Small intestine (tissue), 7 donors: ENCODE measurements at regions not wholly inside any gene's neighbourhood (a gene's known extent, or its start where the extent isn't known, plus 50 kb on each side); places are given as distances from the start of the nearest gene placed in this dataset.

Experiments
- DNase-seq, 2 donors: peaks; one replicate each; pipeline versions ENCODE4 v3.0.0 to v3.0.0-alpha.2; 2013
- FAIRE-seq: peaks from 2 replicates; lab custom pipeline; 2012; peaks lifted over from hg19 to GRCh38; lab: Jason Lieb, UNC
- H3K27ac ChIP-seq, 3 donors: one replicate each; pipeline ENCODE4 v1.5.1; 2013; ENCODE audit warnings: low read length in 2 of 3, mild to moderate bottlenecking in 2 of 3, control low read depth in 1 of 3, inconsistent platforms in 1 of 3, low read depth in 1 of 3, moderate library complexity in 1 of 3
- H3K27me3 ChIP-seq, 3 donors: one replicate each; pipeline ENCODE4 v1.6.1; 2013; ENCODE audit warnings: low read length in 3 of 3, inconsistent platforms in 1 of 3; ENCODE audit not compliant: control insufficient read depth in 3 of 3, insufficient read depth in 3 of 3
- H3K36me3 ChIP-seq, 3 donors: one replicate each; pipeline ENCODE4 v1.6.1; 2013; ENCODE audit warnings: low read length in 3 of 3, inconsistent platforms in 1 of 3, low read depth in 1 of 3, mild to moderate bottlenecking in 1 of 3, moderate library complexity in 1 of 3; ENCODE audit not compliant: control insufficient read depth in 3 of 3, insufficient read depth in 2 of 3
- H3K4me1 ChIP-seq, 3 donors: one replicate each; pipeline ENCODE4 v1.6.1; 2013; ENCODE audit warnings: low read length in 2 of 3, inconsistent platforms in 1 of 3, low read depth in 1 of 3, mild to moderate bottlenecking in 1 of 3, moderate library complexity in 1 of 3; ENCODE audit not compliant: control insufficient read depth in 3 of 3, insufficient read depth in 2 of 3
- H3K4me3 ChIP-seq, 3 donors: one replicate each; pipeline ENCODE4 v1.5.1; 2013; ENCODE audit warnings: low read length in 3 of 3, control low read depth in 1 of 3, inconsistent platforms in 1 of 3, low read depth in 1 of 3, mild to moderate bottlenecking in 1 of 3, moderate library complexity in 1 of 3
- H3K9me3 ChIP-seq, 2 donors: one replicate each; pipeline ENCODE4 v1.6.1; 2013; ENCODE audit warnings: low read depth in 1 of 2, low read length in 1 of 2; ENCODE audit not compliant: control insufficient read depth in 2 of 2, insufficient read depth in 1 of 2
- WGBS, 3 donors: extraction: QIAGEN DNeasy Blood & Tissue Kit; methylation state at CpG; one replicate each; pipeline ENCODE4 v1.1.7; 2013; 5-methylcytosine and 5-hydroxymethylcytosine counted together
- donor health status: healthy with polysubstance abuse.
- donor health status: control.
- donor health status: control.
- donor health status: Bipolar disorder and iron deficiency.
- donor health status: healthy.

DNA sequence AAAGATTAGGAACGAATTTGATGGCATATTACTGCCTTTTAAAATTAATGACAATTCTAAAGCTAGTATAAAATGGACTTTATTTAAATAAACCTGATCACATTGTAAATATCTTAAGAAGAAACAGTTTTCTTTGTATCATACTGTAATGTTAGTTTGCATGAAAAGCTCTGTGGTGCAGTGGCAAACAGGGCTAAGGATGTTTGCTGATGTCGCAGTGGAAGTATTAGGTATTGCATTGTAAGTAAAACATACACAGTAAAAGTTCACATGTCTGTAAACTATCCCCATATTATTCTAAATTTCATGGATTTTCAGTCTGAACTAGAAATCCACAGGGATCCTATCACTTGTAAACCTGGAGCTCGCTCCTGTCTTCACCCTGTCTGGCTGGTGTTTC lies 252.6 kb upstream of the ZNF32 start:
- DNase-seq (no peak), FAIRE-seq (no peak)
- Histone ChIP-seq H3K27ac (no peak overlapping the region), H3K4me3 (no peak overlapping the region), H3K9me3 (no peaks in the 10 kb centered on the region), H3K4me1 (no peaks in the 10 kb centered on the region), H3K36me3 (no peaks in the 10 kb centered on the region), H3K27me3 (no peaks in the 10 kb centered on the region)
- WGBS, 3 donors = 87 to 92% (median 88%) methylated on average over 3 of the region's 3 CpGs

DNA sequence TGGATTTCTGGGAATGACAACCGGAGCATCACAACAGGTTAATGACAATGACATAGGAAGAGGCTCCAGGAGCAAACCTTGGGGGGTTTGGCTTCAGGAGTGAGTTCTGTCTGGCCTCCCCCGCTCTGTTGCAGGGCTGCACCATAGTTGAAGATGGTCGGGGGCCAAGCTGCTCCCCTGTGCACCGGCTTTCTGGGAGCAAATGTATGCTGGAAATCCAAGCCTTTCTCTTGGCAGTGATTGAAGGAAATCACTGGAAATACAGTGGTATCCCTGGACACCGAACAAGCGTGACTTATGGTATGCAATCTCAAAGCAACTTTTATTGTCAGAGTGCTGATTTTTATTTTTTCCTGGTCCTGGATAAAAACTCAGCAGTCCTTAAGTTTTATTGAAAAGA lies 251.9 kb upstream of the ZNF32 start:
- Histone ChIP-seq H3K27me3 (no peaks in the 10 kb centered on the region), H3K27ac (no peak overlapping the region), H3K4me3 (no peak overlapping the region), H3K36me3 (no peaks in the 10 kb centered on the region), H3K4me1 (no peaks in the 10 kb centered on the region), H3K9me3 (no peaks in the 10 kb centered on the region)
- DNase-seq (no peak), FAIRE-seq (no peak)
- WGBS, 3 donors = 89 to 92% (median 90%) methylated on average over 6 of the region's 6 CpGs

DNA sequence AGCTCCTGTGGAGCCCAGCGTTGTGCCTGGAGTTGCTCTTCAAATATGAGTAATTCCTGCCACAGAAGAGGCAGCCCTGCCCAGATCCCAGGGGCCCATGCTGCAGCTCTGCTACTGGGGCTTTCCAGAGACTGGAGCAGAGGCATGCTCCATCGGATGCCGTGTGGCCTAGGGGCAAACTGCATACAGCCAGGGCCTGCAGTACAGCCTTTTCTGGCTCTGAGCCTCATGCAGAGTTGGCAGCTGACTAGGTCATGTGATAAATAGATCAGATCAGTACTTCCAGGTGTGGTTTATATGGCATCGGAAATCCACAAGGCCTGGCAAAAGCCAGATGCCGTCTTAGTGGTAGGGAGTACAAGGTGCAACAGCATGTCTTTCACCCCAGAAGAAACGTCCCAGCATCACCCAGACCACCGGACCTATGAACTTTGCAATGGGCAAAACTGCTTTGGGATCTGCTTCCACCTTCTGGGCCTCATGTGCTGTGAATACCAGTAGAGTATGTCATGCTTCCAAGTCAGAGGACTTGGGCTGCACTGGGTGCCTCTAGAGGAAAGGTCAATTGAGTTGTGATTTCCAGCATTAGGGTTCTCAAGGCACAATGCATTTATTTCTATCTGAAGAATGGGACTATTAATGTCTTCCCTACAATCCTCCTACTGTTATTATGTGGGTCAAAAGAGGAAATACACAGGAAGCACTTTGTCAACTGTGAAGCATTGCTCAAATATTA lies 250.7 kb upstream of the ZNF32 start:
- 22 to 56% (median 27%) methylated on average over 7 of the region's 7 CpGs for WGBS, 3 donors
- no peaks in the 10 kb centered on the region for H3K27me3 ChIP-seq
- no peaks in the 10 kb centered on the region for H3K4me1 ChIP-seq
- H3K27ac ChIP-seq = no peak overlapping the region
- no peaks in the 10 kb centered on the region for H3K36me3 ChIP-seq
- no peak for FAIRE-seq
- peak in 1 of 2 donors; percentile 64 for DNase-seq
- H3K9me3 ChIP-seq = no peaks in the 10 kb centered on the region
- H3K4me3 ChIP-seq = no peak overlapping the region

DNA sequence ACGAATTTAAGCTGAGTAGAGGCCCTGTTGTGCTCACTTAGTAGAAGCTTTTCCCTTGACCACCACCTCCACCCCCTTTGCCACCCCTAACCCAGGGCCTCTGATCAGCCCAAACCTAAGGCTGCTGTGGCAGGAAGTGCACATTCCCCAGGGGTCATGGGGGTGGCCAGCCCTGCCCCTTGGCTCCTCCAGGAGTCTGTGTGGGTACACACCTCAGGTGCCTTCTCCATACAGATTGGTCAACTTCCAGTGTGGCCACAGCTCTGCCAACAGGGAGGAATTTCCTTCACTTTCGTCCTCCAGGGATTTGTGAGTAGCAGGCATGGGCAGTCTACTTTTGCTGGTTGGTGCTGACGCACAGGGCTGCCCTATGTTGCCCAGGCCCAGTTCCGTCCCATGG lies 249.9 kb upstream of the ZNF32 start:
- 91 to 94% (median 92%) methylated on average over 4 of the region's 4 CpGs for WGBS, 3 donors
- FAIRE-seq = no peak
- H3K4me3 ChIP-seq = no peak overlapping the region
- DNase-seq = no peak
- no peaks in the 10 kb centered on the region for H3K36me3 ChIP-seq
- no peaks in the 10 kb centered on the region for H3K9me3 ChIP-seq
- H3K27ac ChIP-seq = no peak overlapping the region
- H3K4me1 ChIP-seq = no peaks in the 10 kb centered on the region
- no peaks in the 10 kb centered on the region for H3K27me3 ChIP-seq

DNA sequence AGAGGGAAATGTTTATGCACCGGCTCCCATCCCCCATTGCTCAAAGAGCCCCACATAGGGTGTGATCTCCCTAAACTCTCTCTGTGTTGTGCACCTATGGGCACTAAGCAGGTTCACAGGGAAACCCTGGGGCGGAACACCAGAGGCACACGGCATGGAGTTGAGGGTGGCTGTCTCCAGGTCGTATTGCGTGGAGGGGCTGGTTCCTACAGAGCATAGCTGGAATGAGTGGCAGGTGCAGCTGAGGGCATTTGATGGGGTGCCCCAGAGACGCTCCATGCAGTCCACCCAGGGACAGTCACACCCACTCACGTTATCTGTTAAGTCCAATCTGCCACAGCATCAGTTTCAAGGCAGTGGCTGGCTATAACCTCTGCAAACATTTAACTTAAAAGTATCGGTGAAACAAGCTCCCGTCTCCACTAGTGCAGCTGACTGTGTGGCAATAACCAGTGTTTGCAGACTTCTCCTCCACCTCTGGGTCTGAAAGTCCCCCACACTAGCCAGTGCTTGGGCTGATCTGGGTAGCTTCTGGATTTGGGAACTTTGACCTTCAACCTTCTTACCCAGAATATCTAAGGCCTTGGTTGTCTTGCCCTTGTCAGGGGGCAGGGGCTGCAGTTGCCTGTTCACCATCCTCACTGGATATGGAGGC lies 249.2 kb upstream of the ZNF32 start:
- Histone ChIP-seq H3K27me3 (no peaks in the 10 kb centered on the region), H3K9me3 (no peaks in the 10 kb centered on the region), H3K4me1 (no peaks in the 10 kb centered on the region), H3K36me3 (no peaks in the 10 kb centered on the region), H3K27ac (no peak overlapping the region), H3K4me3 (no peak overlapping the region)
- DNase-seq = no peak
- WGBS, 3 donors = 77 to 85% (median 82%) methylated on average over 9 of the region's 9 CpGs
- no peak for FAIRE-seq

DNA sequence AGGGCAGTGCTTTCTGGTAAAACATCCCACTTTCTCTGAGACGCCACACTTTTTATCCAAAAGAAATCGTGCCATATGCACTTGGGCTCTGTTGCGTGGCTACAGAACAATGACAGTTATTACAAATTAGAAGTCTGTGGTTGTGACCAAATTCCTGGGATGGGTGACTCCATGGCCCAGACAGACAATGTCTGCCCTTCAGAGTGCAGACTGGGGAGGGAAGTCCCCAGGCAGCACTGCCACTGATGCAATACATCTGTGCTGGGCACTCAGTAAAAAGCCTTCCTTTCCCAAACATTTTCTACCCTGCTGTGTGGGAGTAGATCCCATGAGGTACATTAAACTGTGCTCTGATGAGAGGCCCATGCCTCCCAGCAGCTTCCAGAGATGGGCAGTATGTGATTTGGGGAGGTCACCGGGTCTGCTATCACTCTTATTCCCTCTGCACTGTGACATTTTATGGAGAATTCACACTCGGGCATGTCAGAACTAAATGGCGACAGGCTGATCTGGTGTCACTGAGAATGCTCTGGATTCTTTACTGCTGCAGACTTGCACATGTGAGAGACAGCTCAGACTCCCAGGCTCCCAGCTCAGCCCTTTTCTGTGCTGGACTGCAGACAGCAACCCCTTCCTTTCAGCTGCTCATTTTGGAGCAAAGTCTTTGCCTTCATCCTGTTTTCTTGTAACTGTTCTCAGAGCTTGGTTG lies 243.5 kb upstream of the ZNF32 start:
- H3K36me3 ChIP-seq = no peaks in the 10 kb centered on the region
- DNase-seq (no peak), FAIRE-seq (no peak)
- no peaks in the 10 kb centered on the region for H3K9me3 ChIP-seq
- 76 to 90% (median 89%) methylated on average over 6 of the region's 6 CpGs for WGBS, 3 donors
- H3K27me3 ChIP-seq = no peaks in the 10 kb centered on the region
- H3K4me3 ChIP-seq = no peak overlapping the region
- no peak overlapping the region for H3K27ac ChIP-seq
- no peaks in the 10 kb centered on the region for H3K4me1 ChIP-seq

GRCh38 chr10:43891241-43891640 lies 242.6 kb upstream of the ZNF32 start:
- Histone ChIP-seq H3K9me3 (no peaks in the 10 kb centered on the region), H3K27me3 (no peaks in the 10 kb centered on the region), H3K4me3 (no peak overlapping the region), H3K4me1 (no peaks in the 10 kb centered on the region), H3K36me3 (no peaks in the 10 kb centered on the region), H3K27ac (no peak overlapping the region)
- no peak for DNase-seq
- no peak for FAIRE-seq

GRCh38 chr10:43890124-43890523 lies 241.4 kb upstream of the ZNF32 start:
- Histone ChIP-seq H3K27me3 (no peaks in the 10 kb centered on the region), H3K27ac (no peak overlapping the region), H3K9me3 (no peaks in the 10 kb centered on the region), H3K4me3 (no peak overlapping the region), H3K36me3 (no peaks in the 10 kb centered on the region), H3K4me1 (no peaks in the 10 kb centered on the region)
- DNase-seq = no peak
- WGBS, 3 donors = 61 to 69% (median 67%) methylated on average over 2 of the region's 2 CpGs
- no peak for FAIRE-seq
